ENCODE measurements at regions not wholly inside any gene's neighbourhood (a gene's known extent, or its start where the extent isn't known, plus 50 kb on each side); places are given as distances from the start of the nearest gene placed in this dataset.
"Not testable (repeated sequence)": the region's sequence is repeated elsewhere in the genome, so short reads cannot be mapped to it uniquely, and the experiment has no call there.

GRCh38 chr9:106060885-106061284, 366.5 kb downstream of the TMEM38B start:
- no peak for DNase-seq

- no peak for DNase-seq
Measured at GRCh38 chr9:106062250-106062649, 367.9 kb downstream of the TMEM38B start.

GRCh38 chr9:106065136-106065535, 370.8 kb downstream of the TMEM38B start:
- DNase-seq, result no peak

- no peak for DNase-seq
Measured at GRCh38 chr9:106065579-106066214, 371.4 kb downstream of the TMEM38B start.

GRCh38 chr9:106066940-106067524, 372.7 kb downstream of the TMEM38B start:
- DNase-seq, result no peak

GRCh38 chr9:106069241-106069640, 374.9 kb downstream of the TMEM38B start:
- DNase-seq, result no peak

- no peak for DNase-seq
Measured at GRCh38 chr9:106072421-106072820, 378.1 kb downstream of the TMEM38B start.

- no peak for DNase-seq
Measured at GRCh38 chr9:106074006-106074405, 379.7 kb downstream of the TMEM38B start.

GRCh38 chr9:106075236-106075959, 381.1 kb downstream of the TMEM38B start:
- no peak for DNase-seq

- no peak for DNase-seq
Measured at GRCh38 chr9:106075960-106076327, 381.6 kb downstream of the TMEM38B start.

- no peak for DNase-seq
Measured at GRCh38 chr9:106076711-106077110, 382.4 kb downstream of the TMEM38B start.

- DNase-seq, result no peak
Measured at GRCh38 chr9:106077731-106078130, 383.4 kb downstream of the TMEM38B start.

GRCh38 chr9:106082621-106083020, 388.3 kb downstream of the TMEM38B start:
- no peak for DNase-seq

- DNase-seq, result no peak
Measured at GRCh38 chr9:106084702-106085101, 390.4 kb downstream of the TMEM38B start.

GRCh38 chr9:106085479-106085878, 391.1 kb downstream of the TMEM38B start:
- DNase-seq, result no peak

- no peak for DNase-seq
Measured at GRCh38 chr9:106092083-106092482, 397.7 kb downstream of the TMEM38B start.

- no peak for DNase-seq
Measured at GRCh38 chr9:106102821-106103220, 408.5 kb downstream of the TMEM38B start.

- no peak for DNase-seq
Measured at GRCh38 chr9:106104887-106105286, 410.5 kb downstream of the TMEM38B start.

GRCh38 chr9:106106396-106106795, 412.1 kb downstream of the TMEM38B start:
- DNase-seq, result no peak

GRCh38 chr9:106107716-106108115, 413.4 kb downstream of the TMEM38B start:
- DNase-seq, result no peak

GRCh38 chr9:106109706-106110105, 415.4 kb downstream of the TMEM38B start:
- DNase-seq, result not testable (repeated sequence)

- DNase-seq, result no peak
Measured at GRCh38 chr9:106110483-106110882, 416.1 kb downstream of the TMEM38B start.

- no peak for DNase-seq
Measured at GRCh38 chr9:106111039-106111730, 416.8 kb downstream of the TMEM38B start.

GRCh38 chr9:106112935-106113334, 418.6 kb downstream of the TMEM38B start:
- no peak for DNase-seq

Data from NCI-H1930 (cell line).